ENCODE measurements at regions not wholly inside any gene's neighbourhood (a gene's known extent, or its start where the extent isn't known, plus 50 kb on each side); places are given as distances from the start of the nearest gene placed in this dataset.
"Not testable (repeated sequence)": the region's sequence is repeated elsewhere in the genome, so short reads cannot be mapped to it uniquely, and the experiment has no call there.

DNA sequence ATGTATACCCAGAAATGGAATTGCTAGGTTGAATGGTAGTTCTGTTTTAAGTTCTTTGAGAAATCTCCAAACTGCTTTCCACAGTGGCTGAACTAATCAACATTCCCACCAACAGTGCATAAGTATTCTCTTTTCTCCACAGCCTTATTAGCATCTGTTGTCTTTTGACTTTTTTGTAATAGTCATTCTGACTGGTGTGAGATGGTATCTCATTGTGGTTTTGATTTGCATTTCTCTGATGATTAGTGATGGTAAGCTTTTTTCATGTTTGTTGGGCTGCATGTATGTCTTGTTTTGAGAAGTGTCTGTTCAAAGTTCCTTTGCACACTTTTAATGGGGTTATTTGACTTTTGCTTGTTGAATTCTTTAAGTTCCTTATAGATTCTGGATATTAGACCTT lies 52.4 kb upstream of the EHHADH start:
- not testable (repeated sequence) for DNase-seq

DNA sequence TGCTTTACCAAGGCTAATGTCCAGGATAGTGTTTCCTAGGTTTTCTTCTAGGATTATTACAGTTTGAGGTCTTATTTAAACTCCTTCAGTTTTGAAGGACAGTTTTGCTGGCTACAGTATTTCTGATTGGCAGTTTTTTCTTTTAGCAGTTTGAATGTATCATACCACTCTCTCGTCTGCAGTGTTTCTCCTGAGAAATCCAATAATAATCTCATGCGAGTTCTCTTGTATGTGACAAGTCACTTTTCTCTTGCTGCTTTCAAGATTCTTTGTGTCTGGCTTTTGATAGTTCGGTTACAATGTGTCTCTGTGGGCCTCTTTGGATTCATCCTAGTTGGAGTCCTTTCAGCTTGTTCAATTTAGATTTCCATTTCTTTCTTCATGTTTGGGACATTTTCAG lies 53.0 kb upstream of the EHHADH start:
- DNase-seq: no peak

DNA sequence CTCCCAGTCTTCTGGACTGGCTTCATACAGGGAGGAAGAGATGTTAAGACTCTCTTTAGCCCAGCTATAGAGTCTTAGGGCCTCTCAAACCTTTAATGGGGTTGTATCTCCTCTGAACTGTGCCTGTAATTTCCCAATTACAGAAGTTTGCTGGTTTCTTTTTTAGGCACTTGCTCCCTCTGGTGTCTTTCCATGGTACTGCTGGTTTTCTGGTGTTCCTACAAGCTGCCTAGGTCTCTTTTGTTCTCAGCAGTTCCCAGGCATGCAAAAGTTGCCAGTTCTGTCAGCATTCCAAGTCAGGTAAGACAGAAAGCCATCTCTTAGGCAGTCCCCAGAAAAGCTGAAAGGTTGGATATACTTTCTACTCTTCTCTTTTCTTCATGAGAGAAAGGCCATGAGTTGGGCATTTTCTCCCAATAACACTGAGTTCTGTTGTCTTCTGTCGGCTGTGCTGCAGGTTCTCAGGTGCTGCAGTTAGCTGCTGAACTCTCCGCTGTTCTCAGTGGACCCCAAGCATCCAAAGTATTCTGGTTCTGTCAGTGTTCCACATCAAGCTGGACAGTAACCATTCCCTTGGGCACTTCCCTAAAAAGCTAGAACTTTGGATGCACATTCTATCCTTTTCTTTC lies 54.4 kb upstream of the EHHADH start:
- peak; percentile 42 for DNase-seq

DNA sequence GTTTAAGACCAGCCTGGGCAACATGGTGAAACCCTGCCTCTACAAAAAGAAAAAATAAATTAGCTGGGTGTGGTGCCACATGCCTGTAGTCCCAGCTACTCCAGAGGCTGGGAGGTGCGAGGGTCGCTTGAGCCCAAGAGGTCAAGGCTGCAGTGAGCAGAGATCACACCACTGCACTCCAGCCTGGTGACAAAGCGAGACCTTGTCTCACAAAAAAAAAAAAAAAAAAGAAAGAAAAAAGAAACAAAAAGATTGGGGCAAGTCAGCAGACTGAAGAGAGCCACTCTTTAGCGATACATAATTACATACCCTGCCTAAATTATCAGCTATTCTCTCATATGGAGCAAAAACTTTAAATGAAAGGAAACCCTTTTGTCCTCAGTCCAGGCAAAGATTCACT lies 53.6 kb upstream of the MAP3K13 start:
- DNase-seq: no peak

DNA sequence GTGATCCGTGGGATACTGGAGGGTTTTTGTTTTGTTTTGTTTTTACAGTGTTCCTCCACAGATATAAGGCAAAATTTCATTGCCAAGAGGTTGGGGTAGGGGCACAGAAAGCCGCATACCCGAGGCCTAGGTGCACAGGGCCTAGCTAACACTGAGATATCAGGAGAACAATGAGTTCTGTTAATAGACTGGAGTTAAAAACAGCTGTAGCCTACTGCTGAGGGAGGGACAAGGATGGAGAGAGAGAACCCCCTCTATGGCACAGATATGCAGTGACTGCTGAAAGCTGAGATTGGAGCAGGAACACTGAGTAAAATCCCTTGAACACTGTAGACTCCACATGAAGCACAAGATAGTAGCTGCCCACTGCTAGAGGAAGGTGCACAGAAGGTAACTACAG lies 53.1 kb upstream of the MAP3K13 start:
- DNase-seq: no peak

DNA sequence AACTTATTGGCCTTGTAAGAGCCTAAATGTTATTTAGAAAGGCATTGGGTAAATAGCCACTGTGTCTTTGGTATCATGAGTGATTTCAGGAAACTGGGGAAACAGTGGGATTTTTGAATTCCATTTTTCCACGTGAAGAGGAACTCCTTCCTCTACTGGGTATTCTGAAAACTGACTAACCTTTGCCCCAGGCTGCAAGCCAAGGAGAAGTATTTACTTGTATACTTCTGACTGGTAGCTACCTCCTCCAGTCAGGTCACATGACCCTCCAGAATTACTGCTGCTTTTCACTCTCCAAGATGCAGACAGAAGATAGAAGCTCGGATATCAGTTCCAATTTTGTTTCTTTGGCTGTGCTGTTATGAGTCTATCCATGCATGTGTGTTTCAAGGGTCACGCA lies 50.9 kb upstream of the MAP3K13 start:
- no peak for DNase-seq
